DOHH2 (cell line): ENCODE measurements at regions not wholly inside any gene's neighbourhood (a gene's known extent, or its start where the extent isn't known, plus 50 kb on each side); places are given as distances from the start of the nearest gene placed in this dataset.

Source experiments
- H3F3A ChIP-seq: fragments of 200-600 bp; sonication (generic), shearing (Covaris generic); 2 replicates; pipeline ENCODE4 v1.6.0; 2016; ENCODE audit warnings: antibody characterized with exemption, mild to moderate bottlenecking; ENCODE audit not compliant: control insufficient read depth, insufficient read depth
- H3K27ac ChIP-seq: fragments of 200-600 bp; sonication (generic); 2 replicates; pipeline ENCODE4 v1.5.1; 2014; ENCODE audit warnings: low read depth, mild to moderate bottlenecking, low read length, moderate library complexity
- H3K27me3 ChIP-seq: fragments of 200-600 bp; sonication (generic); 2 replicates; pipeline ENCODE4 v1.6.1; 2014; ENCODE audit warnings: mild to moderate bottlenecking, low read length, mixed read lengths; ENCODE audit not compliant: control insufficient read depth
- H3K36me3 ChIP-seq: fragments of 200-600 bp; sonication (generic); 2 replicates; pipeline ENCODE4 v1.6.1; 2014; ENCODE audit warnings: mild to moderate bottlenecking, low read length, moderate library complexity, mixed read lengths; ENCODE audit not compliant: control insufficient read depth
- H3K4me1 ChIP-seq: fragments of 200-600 bp; sonication (generic); 2 replicates; pipeline ENCODE4 v1.6.1; 2014; ENCODE audit warnings: mild to moderate bottlenecking, low read length, mixed read lengths; ENCODE audit not compliant: control insufficient read depth
- H3K4me2 ChIP-seq: fragments of 200-600 bp; sonication (generic); 2 replicates; pipeline ENCODE4 v1.6.0; 2014; ENCODE audit warnings: mild to moderate bottlenecking, low read length, moderate library complexity
- H3K4me3 ChIP-seq: fragments of 200-600 bp; sonication (generic); 2 replicates; pipeline ENCODE4 v1.5.1; 2014; ENCODE audit warnings: mild to moderate bottlenecking, low read length, mixed read lengths
- H3K79me2 ChIP-seq: fragments of 200-600 bp; sonication (generic); 2 replicates; pipeline ENCODE4 v1.6.1; 2014; ENCODE audit warnings: mild to moderate bottlenecking, low read length, mixed read lengths; ENCODE audit not compliant: control insufficient read depth
- H3K9me2 ChIP-seq: fragments of 200-600 bp; sonication (generic); replicated peaks from 2 replicates; pipeline ENCODE4 v1.6.1; 2014; ENCODE audit warnings: mild to moderate bottlenecking, low read length, mixed read lengths; ENCODE audit not compliant: control insufficient read depth
- H3K9me3 ChIP-seq: fragments of 200-600 bp; sonication (generic); 2 replicates; pipeline ENCODE4 v1.6.1; 2014; ENCODE audit warnings: antibody characterized with exemption, low read length, mixed read lengths; ENCODE audit not compliant: control insufficient read depth, insufficient read depth
- H4K20me1 ChIP-seq: fragments of 200-600 bp; sonication (generic); 2 replicates; pipeline ENCODE4 v1.6.0; 2014; ENCODE audit warnings: low read depth, mild to moderate bottlenecking, antibody characterized with exemption, low read length, moderate library complexity; ENCODE audit not compliant: control insufficient read depth, insufficient read depth
- CTCF ChIP-seq: fragments of 200-600 bp; sonication (generic); IDR thresholded peaks from one replicate; pipeline ENCODE4 v1.5.1; 2014; ENCODE audit warnings: antibody characterized with exemption, mild to moderate bottlenecking, low read depth, low read length; ENCODE audit not compliant: poor library complexity, severe bottlenecking
- EZH2phosphoT487 ChIP-seq: fragments of 200-600 bp; sonication (generic); IDR thresholded peaks from 2 replicates; pipeline ENCODE4 v1.6.1; 2017; ENCODE audit warnings: borderline replicate concordance, mild to moderate bottlenecking, antibody characterized with exemption, low read length, moderate library complexity, mixed read lengths

GRCh38 chr12:67151886-67152285 is 117.3 kb upstream of the CAND1 start:
- no peaks in the 10 kb centered on the region for H3K9me2 ChIP-seq
- no peaks in the 10 kb centered on the region for H3K27me3 ChIP-seq
- H3K4me1 ChIP-seq: no peaks in the 10 kb centered on the region
- no peak for TF ChIP-seq CTCF
- TF ChIP-seq EZH2phosphoT487: no peak
- no peaks in the 10 kb centered on the region for H3K36me3 ChIP-seq
- no peaks in the 10 kb centered on the region for H3K79me2 ChIP-seq
- H3K4me2 ChIP-seq: no peak overlapping the region
- no peaks in the 10 kb centered on the region for H3F3A ChIP-seq
- H3K9me3 ChIP-seq: no peaks in the 10 kb centered on the region
- no peaks in the 10 kb centered on the region for H4K20me1 ChIP-seq
- no peak overlapping the region for H3K27ac ChIP-seq
- no peak overlapping the region for H3K4me3 ChIP-seq

- no peaks in the 10 kb centered on the region for H3K9me3 ChIP-seq
- no peaks in the 10 kb centered on the region for H3K79me2 ChIP-seq
- no peaks in the 10 kb centered on the region for H3K4me1 ChIP-seq
- H3K9me2 ChIP-seq: no peaks in the 10 kb centered on the region
- no peak overlapping the region for H3K4me3 ChIP-seq
- no peaks in the 10 kb centered on the region for H4K20me1 ChIP-seq
- no peak overlapping the region for H3K27ac ChIP-seq
- no peaks in the 10 kb centered on the region for H3F3A ChIP-seq
- no peaks in the 10 kb centered on the region for H3K27me3 ChIP-seq
- H3K36me3 ChIP-seq: no peaks in the 10 kb centered on the region
- TF ChIP-seq EZH2phosphoT487 (no peak), CTCF (no peak)
- H3K4me2 ChIP-seq: no peak overlapping the region
These were observed 116.7 kb upstream of the CAND1 start for GRCh38 chr12:67152451-67152850.

- Histone ChIP-seq H3K4me1 (no peaks in the 10 kb centered on the region), H3K27me3 (no peaks in the 10 kb centered on the region), H3F3A (no peaks in the 10 kb centered on the region), H3K9me2 (no peaks in the 10 kb centered on the region), H3K4me2 (no peak overlapping the region), H3K27ac (no peak overlapping the region), H3K36me3 (no peaks in the 10 kb centered on the region), H3K79me2 (no peaks in the 10 kb centered on the region), H4K20me1 (no peaks in the 10 kb centered on the region), H3K4me3 (no peak overlapping the region), H3K9me3 (no peaks in the 10 kb centered on the region)
- TF ChIP-seq CTCF (no peak), EZH2phosphoT487 (no peak)
These were observed 114.3 kb upstream of the CAND1 start for GRCh38 chr12:67154901-67155300.

GRCh38 chr12:67155863-67156262 is 113.3 kb upstream of the CAND1 start:
- Histone ChIP-seq H3K4me2 (no peak overlapping the region), H3K27me3 (no peaks in the 10 kb centered on the region), H3K4me1 (no peaks in the 10 kb centered on the region), H3K27ac (no peak overlapping the region), H3K4me3 (no peak overlapping the region), H3K79me2 (no peaks in the 10 kb centered on the region), H3K36me3 (no peaks in the 10 kb centered on the region), H4K20me1 (no peaks in the 10 kb centered on the region), H3F3A (no peaks in the 10 kb centered on the region), H3K9me3 (no peaks in the 10 kb centered on the region), H3K9me2 (no peaks in the 10 kb centered on the region)
- TF ChIP-seq EZH2phosphoT487 (no peak), CTCF (no peak)
